ENCODE measurements at regions not wholly inside any gene's neighbourhood (a gene's known extent, or its start where the extent isn't known, plus 50 kb on each side); places are given as distances from the start of the nearest gene placed in this dataset.
"Not testable (repeated sequence)": the region's sequence is repeated elsewhere in the genome, so short reads cannot be mapped to it uniquely, and the experiment has no call there.

GRCh38 chr18:1413323-1413675 lies 508.6 kb downstream of the ADCYAP1 start:
- no peaks in the 10 kb centered on the region for H3K36me3 Mint-ChIP-seq
- no peaks in the 10 kb centered on the region for H3K4me1 Mint-ChIP-seq
- H3K27me3 Mint-ChIP-seq: no peaks in the 10 kb centered on the region
- no peak overlapping the region for H3K27ac Mint-ChIP-seq
- H3K4me3 Mint-ChIP-seq: no peak overlapping the region
- H3K9me3 Mint-ChIP-seq: no peaks in the 10 kb centered on the region

- Mint-ChIP-seq H3K27ac (no peak overlapping the region), H3K9me3 (no peaks in the 10 kb centered on the region), H3K4me3 (no peak overlapping the region), H3K27me3 (no peaks in the 10 kb centered on the region), H3K36me3 (no peaks in the 10 kb centered on the region), H3K4me1 (no peaks in the 10 kb centered on the region)
These were observed 511.4 kb downstream of the ADCYAP1 start for GRCh38 chr18:1416074-1416473.

DNA sequence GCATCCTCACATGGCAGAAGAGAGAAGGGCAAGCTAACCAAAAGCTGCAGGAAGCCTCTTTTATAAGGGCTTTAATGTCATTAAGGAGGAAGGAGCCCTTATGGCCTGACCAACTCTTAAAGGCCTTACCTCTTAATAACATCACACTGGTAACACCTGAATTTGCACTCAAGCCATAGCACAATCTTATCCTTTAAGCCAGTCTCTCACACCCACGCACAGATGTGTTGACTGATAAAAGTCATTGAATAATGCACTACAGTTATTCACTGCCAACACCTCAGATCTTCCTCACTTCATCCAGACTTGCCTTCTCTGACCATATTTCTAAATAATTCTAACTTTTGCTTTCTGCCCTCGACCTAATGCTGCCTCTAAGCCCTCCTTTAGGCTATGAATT lies 516.8 kb downstream of the ADCYAP1 start:
- Mint-ChIP-seq H3K27me3 (no peaks in the 10 kb centered on the region), H3K4me1 (no peaks in the 10 kb centered on the region), H3K36me3 (no peaks in the 10 kb centered on the region), H3K27ac (no peak overlapping the region), H3K9me3 (peaks cover 4% of the 10 kb centered on the region), H3K4me3 (no peak overlapping the region)

- Mint-ChIP-seq H3K27ac (no peak overlapping the region), H3K4me1 (no peaks in the 10 kb centered on the region), H3K9me3 (peaks cover 4% of the 10 kb centered on the region), H3K36me3 (no peaks in the 10 kb centered on the region), H3K4me3 (no peak overlapping the region), H3K27me3 (no peaks in the 10 kb centered on the region)
These were observed 518.0 kb downstream of the ADCYAP1 start for GRCh38 chr18:1422634-1423033.

- H3K9me3 Mint-ChIP-seq: peaks cover 7% of the 10 kb centered on the region
- no peak overlapping the region for H3K27ac Mint-ChIP-seq
- no peak overlapping the region for H3K4me3 Mint-ChIP-seq
- no peaks in the 10 kb centered on the region for H3K4me1 Mint-ChIP-seq
- no peaks in the 10 kb centered on the region for H3K27me3 Mint-ChIP-seq
- H3K36me3 Mint-ChIP-seq: no peaks in the 10 kb centered on the region
These were observed 521.0 kb downstream of the ADCYAP1 start for GRCh38 chr18:1425679-1426078.

GRCh38 chr18:1435487-1435886 lies 530.8 kb downstream of the ADCYAP1 start:
- Mint-ChIP-seq H3K27ac (no peak overlapping the region), H3K9me3 (peaks cover 14% of the 10 kb centered on the region), H3K4me3 (no peak overlapping the region), H3K36me3 (no peaks in the 10 kb centered on the region), H3K4me1 (no peaks in the 10 kb centered on the region), H3K27me3 (no peaks in the 10 kb centered on the region)

GRCh38 chr18:1436199-1436598 lies 531.5 kb downstream of the ADCYAP1 start:
- no peaks in the 10 kb centered on the region for H3K4me1 Mint-ChIP-seq
- H3K9me3 Mint-ChIP-seq: peaks cover 7% of the 10 kb centered on the region
- H3K27me3 Mint-ChIP-seq: no peaks in the 10 kb centered on the region
- H3K4me3 Mint-ChIP-seq: no peak overlapping the region
- H3K27ac Mint-ChIP-seq: no peak overlapping the region
- no peaks in the 10 kb centered on the region for H3K36me3 Mint-ChIP-seq

GRCh38 chr18:1438458-1438910 lies 533.8 kb downstream of the ADCYAP1 start:
- no peak overlapping the region for H3K27ac Mint-ChIP-seq
- no peaks in the 10 kb centered on the region for H3K36me3 Mint-ChIP-seq
- H3K4me3 Mint-ChIP-seq: no peak overlapping the region
- no peaks in the 10 kb centered on the region for H3K9me3 Mint-ChIP-seq
- H3K27me3 Mint-ChIP-seq: no peaks in the 10 kb centered on the region
- no peaks in the 10 kb centered on the region for H3K4me1 Mint-ChIP-seq

DNA sequence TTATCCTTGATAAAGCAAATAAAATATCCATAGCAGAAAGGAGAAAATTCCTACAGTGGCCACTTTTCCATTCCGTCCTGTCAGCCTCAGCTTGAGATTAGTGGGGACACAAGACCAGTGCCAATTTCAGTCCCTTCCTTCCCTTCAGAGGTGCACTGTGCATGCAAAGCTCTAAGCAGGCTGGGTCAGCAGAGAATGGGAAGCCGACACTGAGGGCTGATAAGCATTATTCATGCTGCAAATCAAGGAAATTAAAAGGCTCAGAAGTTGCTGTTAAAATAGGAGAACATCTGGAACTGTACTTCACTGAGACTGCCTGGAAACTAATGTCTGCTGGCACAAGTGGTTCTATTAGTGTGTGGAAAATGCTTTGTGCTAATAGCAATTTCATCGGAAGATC lies 534.3 kb downstream of the ADCYAP1 start:
- Mint-ChIP-seq H3K9me3 (no peaks in the 10 kb centered on the region), H3K36me3 (no peaks in the 10 kb centered on the region), H3K27me3 (no peaks in the 10 kb centered on the region), H3K27ac (no peak overlapping the region), H3K4me3 (no peak overlapping the region), H3K4me1 (no peaks in the 10 kb centered on the region)

GRCh38 chr18:1444062-1444461 lies 539.4 kb downstream of the ADCYAP1 start:
- not testable (repeated sequence) for H3K36me3 Mint-ChIP-seq, H3K4me3 Mint-ChIP-seq, H3K27me3 Mint-ChIP-seq, H3K9me3 Mint-ChIP-seq, H3K27ac Mint-ChIP-seq, H3K4me1 Mint-ChIP-seq

GRCh38 chr18:1446765-1447164 lies 542.1 kb downstream of the ADCYAP1 start:
- no peaks in the 10 kb centered on the region for H3K9me3 Mint-ChIP-seq
- no peak overlapping the region for H3K4me3 Mint-ChIP-seq
- no peaks in the 10 kb centered on the region for H3K4me1 Mint-ChIP-seq
- H3K27ac Mint-ChIP-seq: no peak overlapping the region
- no peaks in the 10 kb centered on the region for H3K36me3 Mint-ChIP-seq
- no peaks in the 10 kb centered on the region for H3K27me3 Mint-ChIP-seq

- H3K27me3 Mint-ChIP-seq: no peaks in the 10 kb centered on the region
- H3K36me3 Mint-ChIP-seq: peaks cover 2% of the 10 kb centered on the region
- no peak overlapping the region for H3K4me3 Mint-ChIP-seq
- H3K9me3 Mint-ChIP-seq: peaks cover 13% of the 10 kb centered on the region
- no peaks in the 10 kb centered on the region for H3K4me1 Mint-ChIP-seq
- no peak overlapping the region for H3K27ac Mint-ChIP-seq
These were observed 548.1 kb downstream of the ADCYAP1 start for GRCh38 chr18:1452821-1453220.

DNA sequence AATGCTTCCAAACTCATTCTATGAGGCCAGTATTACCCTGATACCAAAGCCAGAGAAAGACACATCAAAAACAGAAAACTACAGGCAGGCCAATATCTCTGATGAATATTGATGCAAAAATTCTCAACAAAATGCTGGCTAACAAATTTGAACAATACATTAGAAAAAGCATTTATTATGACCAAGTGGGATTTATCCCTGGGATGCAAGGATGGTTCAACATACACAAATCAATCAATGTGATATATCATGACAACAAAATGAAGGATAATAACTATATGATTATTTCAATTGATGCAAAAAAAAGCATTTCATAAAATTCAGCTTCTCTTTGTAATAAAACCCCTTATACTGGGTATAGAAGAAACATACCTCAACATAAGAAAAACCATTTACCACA lies 550.9 kb downstream of the ADCYAP1 start:
- no peak overlapping the region for H3K27ac Mint-ChIP-seq
- peaks cover 2% of the 10 kb centered on the region for H3K36me3 Mint-ChIP-seq
- no peaks in the 10 kb centered on the region for H3K4me1 Mint-ChIP-seq
- no peak overlapping the region for H3K4me3 Mint-ChIP-seq
- peaks cover 14% of the 10 kb centered on the region for H3K9me3 Mint-ChIP-seq
- no peaks in the 10 kb centered on the region for H3K27me3 Mint-ChIP-seq

DNA sequence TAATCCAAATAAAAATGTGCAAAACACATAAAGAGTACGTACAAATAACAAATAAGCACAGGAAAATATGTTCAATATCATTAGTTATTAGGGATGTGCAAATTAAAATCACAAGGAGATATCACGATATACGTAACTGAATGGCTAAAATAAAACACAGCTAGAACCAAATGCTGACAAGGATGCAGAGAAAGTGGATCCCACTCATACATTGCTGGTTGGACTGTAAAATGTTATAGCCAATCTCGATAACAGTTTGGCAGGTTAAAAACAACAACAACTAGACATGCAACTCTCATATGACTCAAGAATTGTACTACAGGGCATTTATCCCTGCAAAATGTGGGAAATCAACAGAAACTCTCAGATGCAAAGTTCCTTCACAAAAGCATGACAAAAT lies 553.9 kb downstream of the ADCYAP1 start:
- Mint-ChIP-seq H3K4me3 (no peak overlapping the region), H3K36me3 (no peaks in the 10 kb centered on the region), H3K27ac (no peak overlapping the region), H3K27me3 (no peaks in the 10 kb centered on the region), H3K9me3 (peaks cover 5% of the 10 kb centered on the region), H3K4me1 (no peaks in the 10 kb centered on the region)

- Mint-ChIP-seq H3K36me3 (no peaks in the 10 kb centered on the region), H3K27me3 (no peaks in the 10 kb centered on the region), H3K4me3 (no peak overlapping the region), H3K4me1 (no peaks in the 10 kb centered on the region), H3K27ac (no peak overlapping the region), H3K9me3 (no peaks in the 10 kb centered on the region)
These were observed 559.3 kb downstream of the ADCYAP1 start for GRCh38 chr18:1463981-1464380.

GRCh38 chr18:1464444-1465217 lies 560.0 kb downstream of the ADCYAP1 start:
- no peaks in the 10 kb centered on the region for H3K36me3 Mint-ChIP-seq
- H3K4me3 Mint-ChIP-seq: no peak overlapping the region
- H3K4me1 Mint-ChIP-seq: no peaks in the 10 kb centered on the region
- H3K9me3 Mint-ChIP-seq: no peaks in the 10 kb centered on the region
- no peaks in the 10 kb centered on the region for H3K27me3 Mint-ChIP-seq
- no peak overlapping the region for H3K27ac Mint-ChIP-seq

GRCh38 chr18:1466035-1466434 lies 561.4 kb downstream of the ADCYAP1 start:
- Mint-ChIP-seq H3K4me1 (no peaks in the 10 kb centered on the region), H3K9me3 (no peaks in the 10 kb centered on the region), H3K27ac (no peak overlapping the region), H3K4me3 (no peak overlapping the region), H3K36me3 (no peaks in the 10 kb centered on the region), H3K27me3 (no peaks in the 10 kb centered on the region)

All from activated naive CD4-positive, alpha-beta T cell treated with anti-CD3 and anti-CD28 coated beads, Interleukin-2, amount 50 U/mL, for 24 hours (primary cell).